GM03348 (cell line): ENCODE measurements at regions not wholly inside any gene's neighbourhood (a gene's known extent, or its start where the extent isn't known, plus 50 kb on each side); places are given as distances from the start of the nearest gene placed in this dataset.
"Not testable (repeated sequence)": the region's sequence is repeated elsewhere in the genome, so short reads cannot be mapped to it uniquely, and the experiment has no call there.

ENCODE experiments used
- DNase-seq: peaks from one replicate; pipeline ENCODE4 v3.0.0; 2012; ENCODE audit warnings: low spot score

GRCh38 chr3:106263546-106263945 is 394.7 kb upstream of the CBLB start:
- DNase-seq = no peak

- DNase-seq = no peak
Observed at GRCh38 chr3:106265704-106266103, 396.9 kb upstream of the CBLB start.

GRCh38 chr3:106268696-106269095 is 399.9 kb upstream of the CBLB start:
- DNase-seq = no peak

DNA sequence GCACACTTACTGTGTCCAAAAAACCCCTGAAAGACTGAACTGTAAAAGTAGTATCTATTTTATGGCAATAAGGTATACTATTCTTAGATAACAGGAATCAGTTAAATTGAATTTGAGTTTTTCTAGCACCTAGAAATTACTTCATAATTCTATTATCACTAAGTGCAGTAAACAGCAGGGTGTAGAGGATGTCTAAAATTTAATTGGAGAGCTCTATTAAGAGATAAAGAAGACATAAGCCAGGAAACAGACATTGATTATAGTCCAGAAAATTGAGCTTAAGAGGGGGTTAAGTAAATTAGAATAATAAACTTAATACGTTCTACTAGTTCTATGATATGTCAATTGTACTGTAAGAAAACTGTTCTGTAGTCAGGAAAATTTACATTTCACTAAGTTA is 403.5 kb upstream of the CBLB start:
- DNase-seq = no peak

GRCh38 chr3:106275592-106275991 is 406.8 kb upstream of the CBLB start:
- DNase-seq = no peak

DNA sequence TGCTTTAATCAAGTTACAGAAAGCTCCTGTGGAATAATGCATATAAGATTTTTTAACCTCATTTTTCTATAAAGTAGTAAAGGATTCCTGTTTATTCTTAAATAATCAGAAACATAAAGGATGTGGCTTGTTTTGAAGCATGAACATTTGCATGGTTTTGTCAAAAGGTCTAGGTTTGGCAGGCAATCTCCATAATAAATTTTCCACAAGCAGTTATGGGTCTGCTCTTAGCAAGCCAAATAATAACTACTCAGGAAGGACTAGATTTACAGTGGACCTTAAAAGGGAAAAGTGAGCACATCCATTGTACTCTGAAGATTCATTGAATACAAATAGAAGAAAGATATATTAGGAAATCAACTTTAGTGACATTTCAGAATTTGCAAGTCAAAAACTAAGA is 407.3 kb upstream of the CBLB start:
- no peak for DNase-seq

GRCh38 chr3:106276755-106277612 is 408.2 kb upstream of the CBLB start:
- no peak for DNase-seq

- no peak for DNase-seq
Observed at GRCh38 chr3:106277731-106278130, 408.9 kb upstream of the CBLB start.

DNA sequence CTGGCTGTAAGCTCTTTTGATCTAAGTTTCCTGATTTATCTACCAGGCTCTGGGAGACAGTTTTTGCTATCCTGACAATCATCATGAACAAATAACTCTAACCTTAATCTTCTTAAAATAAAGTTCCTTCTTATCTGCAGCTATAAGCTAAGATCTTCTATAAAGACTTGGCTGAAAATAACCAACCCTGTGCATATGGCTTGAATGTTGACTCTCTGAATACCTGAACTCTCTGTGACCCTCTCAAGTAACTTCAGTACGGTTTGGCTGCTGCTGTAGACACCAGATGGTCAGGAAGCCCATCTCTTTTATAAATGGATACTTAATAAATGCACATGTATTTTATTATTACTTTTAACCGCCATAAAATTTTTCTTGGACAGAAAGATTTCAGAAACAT is 412.4 kb upstream of the CBLB start:
- no peak for DNase-seq

- DNase-seq = no peak
Observed at GRCh38 chr3:106282943-106283342, 414.1 kb upstream of the CBLB start.

DNA sequence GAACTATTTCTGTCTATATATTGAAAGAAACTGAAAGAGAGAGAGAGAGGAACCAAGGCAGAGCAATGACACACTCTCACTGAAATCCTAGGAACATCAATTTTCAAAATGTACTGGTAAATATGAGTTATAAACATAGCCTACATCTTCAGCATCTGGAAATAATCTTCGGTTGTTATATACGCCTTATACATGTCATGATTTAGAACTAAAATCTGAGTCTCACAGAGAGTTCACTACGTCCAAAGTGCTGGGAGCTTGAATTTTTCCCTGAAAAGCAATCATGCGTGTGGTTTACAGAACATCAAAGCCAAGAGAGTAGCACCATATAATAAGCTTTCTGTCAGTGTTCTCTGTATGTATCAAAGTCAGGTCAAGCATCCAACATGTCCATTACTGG is 420.0 kb upstream of the CBLB start:
- DNase-seq = no peak

DNA sequence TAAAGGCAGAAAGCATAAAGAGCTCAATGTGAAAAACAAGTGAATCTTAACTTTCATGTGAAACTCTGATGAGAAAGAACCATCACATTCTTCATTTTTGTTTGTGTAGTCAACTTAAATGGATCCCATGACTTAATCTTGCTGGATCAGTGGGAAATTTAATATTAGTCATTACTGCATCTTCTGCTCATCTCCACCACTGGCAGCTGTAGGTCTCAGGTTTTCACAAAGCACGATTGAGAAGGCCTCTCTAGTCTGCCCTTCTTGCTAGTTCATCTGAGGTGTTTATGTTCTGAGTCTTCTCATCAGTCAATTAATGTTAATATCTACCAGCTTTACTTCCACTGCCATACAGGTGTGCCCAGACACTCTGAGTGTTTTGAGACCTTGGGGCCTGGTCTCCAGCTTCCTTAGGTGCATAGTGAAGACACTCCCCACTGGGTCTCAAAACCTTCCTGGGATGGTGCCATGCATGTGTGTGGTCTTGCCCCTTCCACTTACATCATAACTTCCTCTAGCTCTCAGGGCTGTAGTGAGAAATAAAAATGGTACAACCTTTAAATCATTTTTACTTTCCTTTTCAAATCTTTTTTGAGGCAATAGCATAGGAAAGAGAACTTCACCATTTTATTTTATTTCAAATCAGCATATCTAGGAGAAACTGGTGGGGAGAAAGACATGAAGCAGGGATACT is 421.6 kb upstream of the CBLB start:
- no peak for DNase-seq

DNA sequence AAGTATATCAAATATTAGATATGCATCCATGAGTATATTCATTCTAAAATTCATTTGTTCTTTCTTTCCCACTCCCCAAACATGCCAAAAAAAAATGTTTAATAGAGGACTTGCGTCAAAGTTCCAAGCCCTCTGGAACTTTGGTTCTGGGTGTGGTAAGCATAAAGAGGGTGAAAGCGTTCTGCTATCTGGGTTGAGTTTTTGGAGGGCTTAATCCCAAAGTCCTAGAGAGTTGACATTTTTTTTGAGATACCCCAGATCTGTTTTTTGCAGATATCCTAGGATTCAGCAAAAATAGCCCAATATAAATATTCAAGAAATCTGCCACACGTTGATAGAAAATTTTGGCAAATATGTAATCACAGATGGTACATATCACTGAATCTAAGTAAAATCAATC is 424.3 kb upstream of the CBLB start:
- DNase-seq = no peak

- DNase-seq = no peak
Observed at GRCh38 chr3:106294121-106294520, 425.3 kb upstream of the CBLB start.

- DNase-seq = no peak
Observed at GRCh38 chr3:106296062-106296461, 427.2 kb upstream of the CBLB start.

- DNase-seq = peak; percentile 33
Observed at GRCh38 chr3:106299300-106300098, 430.7 kb upstream of the CBLB start.

- DNase-seq = no peak
Observed at GRCh38 chr3:106302451-106303221, 433.8 kb upstream of the CBLB start.

DNA sequence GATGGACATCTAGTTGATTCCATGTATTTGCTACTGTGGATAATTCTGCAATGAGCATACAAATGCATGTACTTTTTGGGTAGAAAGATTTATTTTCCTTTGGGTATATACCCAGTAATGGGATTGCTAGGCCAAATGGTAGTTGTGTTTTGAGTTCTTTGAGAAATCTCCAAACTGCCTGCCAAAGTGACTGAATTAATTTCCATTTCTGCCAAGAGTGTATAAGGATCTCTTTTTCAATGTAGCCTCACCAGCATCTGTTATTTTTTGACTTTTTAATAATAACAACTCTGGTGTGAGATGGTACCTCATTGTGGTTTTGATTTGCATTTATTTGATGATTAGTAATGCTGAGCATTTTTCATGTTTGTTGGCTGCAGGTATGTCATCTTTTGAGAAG is 435.0 kb upstream of the CBLB start:
- no peak for DNase-seq

GRCh38 chr3:106305127-106305526 is 436.3 kb upstream of the CBLB start:
- DNase-seq = no peak

- DNase-seq = peak; percentile 11
Observed at GRCh38 chr3:106305882-106306435, 437.1 kb upstream of the CBLB start.

- DNase-seq = no peak
Observed at GRCh38 chr3:106309274-106309673, 440.5 kb upstream of the CBLB start.

GRCh38 chr3:106309798-106310197 is 441.0 kb upstream of the CBLB start:
- DNase-seq = not testable (repeated sequence)
